NCI-H2171 treated with DMSO at 0.1 percent for 48 hours (cell line): ENCODE measurements at regions not wholly inside any gene's neighbourhood (a gene's known extent, or its start where the extent isn't known, plus 50 kb on each side); places are given as distances from the start of the nearest gene placed in this dataset.
"Not testable (repeated sequence)": the region's sequence is repeated elsewhere in the genome, so short reads cannot be mapped to it uniquely, and the experiment has no call there.

Experiments
- DNase-seq: peaks from one replicate; lab custom pipeline; 2025; lab: John Stamatoyannopoulos, UW

DNA sequence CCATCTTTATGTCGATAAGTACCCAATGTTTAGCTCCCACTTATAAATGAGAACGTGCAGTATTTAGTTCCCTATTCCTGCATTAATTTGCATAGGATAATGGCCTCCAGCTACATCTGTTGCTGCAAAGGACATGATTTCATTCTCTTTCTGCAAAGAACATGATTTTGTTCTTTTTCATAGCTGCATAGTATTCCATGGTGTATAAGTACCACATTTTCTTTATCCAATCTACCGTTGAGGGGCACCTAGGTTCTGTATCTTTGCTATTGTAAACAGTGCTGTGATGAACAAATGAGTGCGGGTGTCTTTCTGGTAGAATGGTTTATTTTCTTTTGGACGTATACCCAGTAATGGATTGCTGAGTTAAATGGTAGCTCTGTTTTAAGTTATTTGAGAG, 63.0 kb downstream of the HLX start:
- no peak for DNase-seq

DNA sequence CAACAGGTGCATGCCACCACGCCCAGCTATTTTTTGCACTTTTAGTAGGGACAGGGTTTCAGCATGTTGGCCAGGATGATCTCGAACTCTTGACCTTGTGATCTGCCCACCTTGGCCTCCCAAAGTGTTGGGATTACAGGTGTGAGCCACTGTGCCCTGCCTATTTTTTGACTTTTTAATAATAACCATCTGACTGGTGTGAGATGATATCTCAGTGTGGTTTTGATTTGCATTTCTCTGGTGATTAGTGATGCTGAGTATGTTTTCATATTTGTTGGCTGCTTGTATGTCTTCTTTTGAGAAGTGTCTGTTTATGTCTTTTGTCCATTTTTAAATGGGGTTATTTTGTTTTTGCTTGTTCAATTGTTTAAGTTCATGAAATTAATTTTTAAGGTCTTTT, 63.7 kb downstream of the HLX start:
- not testable (repeated sequence) for DNase-seq

DNA sequence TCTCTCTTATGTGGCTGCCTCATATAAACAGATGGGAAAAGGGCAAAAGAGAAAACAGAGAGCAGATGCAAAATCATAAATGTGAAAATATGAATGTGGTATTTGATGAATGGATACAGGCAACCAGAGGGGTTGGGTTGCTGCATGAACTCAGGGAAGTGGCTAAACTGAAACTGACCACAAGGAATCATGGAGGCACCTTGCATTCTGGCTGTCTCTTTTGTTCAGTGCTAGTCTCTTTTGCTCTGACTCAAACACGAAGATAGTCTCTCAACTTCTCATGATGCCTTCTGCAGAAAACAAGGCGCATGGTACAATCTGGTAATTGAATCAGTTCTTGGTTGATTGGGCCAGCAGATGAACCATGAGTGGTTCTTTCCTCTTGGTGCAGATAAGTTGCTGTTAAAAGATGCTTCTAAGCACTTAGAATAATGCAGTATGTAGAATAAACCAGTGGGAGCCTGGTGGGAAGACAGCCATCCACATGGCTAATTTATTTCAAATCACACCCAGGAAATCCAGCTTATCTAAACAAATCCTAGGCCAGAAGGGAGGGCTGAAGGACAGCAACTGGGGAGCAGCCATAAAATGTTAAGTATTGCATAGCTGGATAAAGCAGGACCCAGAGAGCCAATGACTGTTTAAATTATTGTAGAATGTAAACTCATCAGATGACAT, 64.2 kb downstream of the HLX start:
- peak; percentile 13 for DNase-seq

DNA sequence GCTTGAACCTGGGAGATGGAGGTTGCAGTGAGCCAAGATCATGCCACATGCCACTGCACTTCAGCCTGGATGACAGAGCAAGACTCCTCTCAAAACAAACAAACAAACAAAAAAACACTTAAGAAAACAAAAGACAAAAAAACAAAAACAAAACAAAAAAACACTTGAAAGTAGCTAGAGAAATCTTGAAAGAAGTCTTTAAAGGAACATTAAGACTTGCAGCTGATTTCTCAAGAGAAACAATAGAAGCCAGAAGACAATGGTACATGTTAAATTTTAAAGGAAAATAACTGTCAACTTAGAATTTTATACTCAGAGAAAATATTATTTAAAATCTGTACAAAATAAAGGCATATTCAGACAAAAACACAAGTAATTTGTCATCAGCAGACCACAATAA, 71.3 kb downstream of the HLX start:
- DNase-seq, result no peak

DNA sequence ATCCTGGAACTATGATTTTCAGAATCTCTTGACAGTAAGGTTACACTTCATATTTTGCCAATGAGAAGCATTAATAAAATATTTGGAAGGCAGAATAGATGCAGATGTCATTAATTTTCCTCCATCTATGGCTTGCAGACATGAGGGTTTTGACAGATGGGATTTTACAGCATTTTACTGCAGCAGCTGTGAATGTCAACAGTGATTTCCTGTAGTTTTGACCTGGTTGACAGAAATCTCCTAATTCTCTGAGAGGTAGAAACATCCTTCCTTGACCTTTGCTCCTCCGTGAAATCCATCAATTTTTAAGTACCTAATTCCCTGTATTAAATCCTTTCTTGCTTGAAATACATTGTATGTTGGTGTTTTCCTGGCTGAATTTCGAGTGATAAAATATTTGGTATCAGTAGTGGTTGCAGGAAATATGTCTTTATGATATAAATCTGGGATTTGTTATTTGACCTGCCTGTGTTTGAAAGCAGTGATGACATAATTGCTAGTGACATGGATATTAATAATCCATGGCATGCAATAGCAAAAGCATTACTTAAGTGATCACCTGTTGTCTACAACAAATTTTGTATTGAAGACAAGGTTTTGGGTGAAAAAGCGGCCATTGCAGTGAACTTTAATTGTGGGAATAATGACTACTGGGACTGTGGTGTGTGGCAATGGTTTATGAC, 73.9 kb downstream of the HLX start:
- peak; percentile 9 for DNase-seq

DNA sequence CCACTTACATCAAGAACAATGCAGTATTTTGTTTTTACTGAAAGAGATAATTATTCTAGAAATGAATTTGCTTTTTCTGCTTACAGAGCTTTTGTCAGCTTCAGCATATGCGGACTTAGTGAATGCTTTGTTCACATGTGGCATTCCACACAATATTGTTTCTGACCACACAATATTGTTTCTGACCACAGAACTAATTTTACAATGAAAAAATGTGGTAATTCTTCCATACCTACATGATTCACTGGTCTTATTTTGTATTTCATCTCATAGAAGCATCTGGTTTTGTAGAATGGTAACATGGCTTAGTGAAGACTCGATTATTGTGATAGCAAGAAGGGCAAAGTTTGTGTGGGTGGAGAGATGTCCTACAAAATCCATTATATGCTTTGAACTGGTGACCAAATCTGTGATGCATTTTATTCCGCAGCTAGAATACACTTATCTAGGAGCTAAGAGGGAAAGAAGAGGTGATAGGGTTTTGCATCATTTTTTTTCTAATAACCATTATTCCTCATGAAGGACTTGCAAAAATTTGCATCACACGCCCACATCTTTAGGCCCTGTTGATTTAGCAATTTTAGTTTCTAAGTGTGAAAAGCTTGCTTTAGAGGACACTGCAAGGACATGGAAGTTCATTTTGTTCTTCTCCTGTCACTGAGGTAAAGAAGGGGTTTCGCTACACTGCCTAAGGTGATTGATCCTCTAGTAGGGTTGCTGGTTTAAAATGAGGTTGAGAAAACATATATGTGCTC, 75.3 kb downstream of the HLX start:
- no peak for DNase-seq

DNA sequence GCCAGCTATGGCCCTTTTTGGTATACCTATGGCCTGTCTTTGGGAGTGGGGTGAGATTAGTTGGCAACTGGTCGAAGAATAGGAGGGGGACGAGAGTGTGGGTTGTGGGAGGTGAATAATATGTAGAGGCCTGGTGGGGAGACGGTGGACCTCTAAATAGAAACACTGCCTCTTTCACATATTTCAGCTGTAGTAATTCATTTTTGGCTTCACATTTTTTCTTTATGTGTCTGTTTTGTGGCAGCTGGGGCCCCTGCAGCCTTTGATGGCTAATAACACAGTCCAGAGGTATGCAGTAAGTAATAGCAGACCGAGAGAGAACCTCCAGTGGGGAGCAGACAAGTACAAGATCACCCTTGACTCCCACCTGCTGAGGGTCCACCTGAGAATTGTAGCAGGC, 75.9 kb downstream of the HLX start:
- no peak for DNase-seq

DNA sequence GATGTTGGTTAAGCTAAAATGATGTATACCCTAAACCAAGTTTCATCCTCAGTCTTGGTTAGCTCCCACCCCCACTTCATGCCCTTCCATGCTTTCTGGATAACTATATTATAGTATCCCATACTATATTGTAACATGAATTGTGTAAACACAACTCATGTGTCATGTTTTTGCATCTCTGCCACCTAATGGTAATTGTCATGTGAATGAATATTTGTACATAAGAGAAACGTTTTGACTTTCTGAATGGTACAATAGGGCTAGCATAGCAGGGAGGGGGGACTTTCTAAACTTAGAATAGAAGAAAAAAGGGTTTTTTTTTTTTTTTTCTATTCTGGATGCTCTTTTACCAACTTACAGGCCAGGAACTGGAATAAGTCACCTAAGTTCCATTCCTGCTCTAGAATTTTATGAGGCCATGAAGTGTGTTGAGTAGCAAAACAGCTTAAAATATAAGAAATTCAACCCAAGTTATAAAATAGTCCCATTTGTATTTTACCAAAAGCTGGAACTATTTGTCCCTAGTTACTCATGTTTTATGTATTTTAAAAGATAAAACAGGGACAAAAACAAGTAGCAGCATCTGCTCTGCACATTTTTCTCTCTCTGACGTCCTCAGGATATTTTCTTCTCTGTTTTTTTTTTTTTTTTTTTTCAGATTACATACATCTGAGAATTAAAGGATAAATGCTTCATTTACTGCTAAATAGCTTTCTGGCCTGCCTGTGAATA, 77.4 kb downstream of the HLX start:
- no peak for DNase-seq

DNA sequence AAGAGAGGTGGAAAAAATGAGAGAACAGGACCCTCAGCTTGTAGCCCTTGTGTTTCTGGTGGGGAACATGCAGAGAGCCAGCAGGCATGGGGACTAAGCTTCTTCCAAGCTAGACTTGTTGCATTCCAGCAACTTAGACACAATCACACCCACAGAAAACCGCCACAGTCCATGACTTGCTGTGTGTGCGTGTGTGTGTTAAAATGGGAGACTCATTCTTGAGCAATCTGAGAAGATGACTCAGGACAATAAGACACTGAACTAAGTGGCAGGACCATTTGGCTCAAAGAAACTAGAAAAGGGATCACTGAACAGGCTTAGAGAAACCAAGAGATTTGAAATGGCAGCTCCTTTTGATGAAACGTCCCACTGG, 78.0 kb downstream of the HLX start:
- no peak for DNase-seq

DNA sequence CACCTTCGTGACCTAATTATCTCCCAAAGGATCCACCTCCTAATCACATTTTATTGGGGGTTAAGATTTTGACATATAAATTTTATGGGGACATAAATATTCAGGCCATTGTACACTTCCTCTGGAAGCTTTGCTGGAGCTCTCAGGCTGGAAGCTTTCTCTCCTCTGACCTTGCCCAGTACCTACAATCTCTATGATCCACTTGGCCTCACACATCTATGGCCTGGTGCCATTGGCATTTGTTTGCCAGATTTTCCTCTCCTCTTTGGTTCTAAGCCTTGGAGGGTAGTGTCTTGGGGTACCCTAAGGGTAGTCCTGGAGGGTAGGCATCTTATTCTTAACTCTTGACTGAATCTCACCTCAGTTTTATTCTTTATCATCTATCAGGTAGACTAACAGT, 79.0 kb downstream of the HLX start:
- no peak for DNase-seq

DNA sequence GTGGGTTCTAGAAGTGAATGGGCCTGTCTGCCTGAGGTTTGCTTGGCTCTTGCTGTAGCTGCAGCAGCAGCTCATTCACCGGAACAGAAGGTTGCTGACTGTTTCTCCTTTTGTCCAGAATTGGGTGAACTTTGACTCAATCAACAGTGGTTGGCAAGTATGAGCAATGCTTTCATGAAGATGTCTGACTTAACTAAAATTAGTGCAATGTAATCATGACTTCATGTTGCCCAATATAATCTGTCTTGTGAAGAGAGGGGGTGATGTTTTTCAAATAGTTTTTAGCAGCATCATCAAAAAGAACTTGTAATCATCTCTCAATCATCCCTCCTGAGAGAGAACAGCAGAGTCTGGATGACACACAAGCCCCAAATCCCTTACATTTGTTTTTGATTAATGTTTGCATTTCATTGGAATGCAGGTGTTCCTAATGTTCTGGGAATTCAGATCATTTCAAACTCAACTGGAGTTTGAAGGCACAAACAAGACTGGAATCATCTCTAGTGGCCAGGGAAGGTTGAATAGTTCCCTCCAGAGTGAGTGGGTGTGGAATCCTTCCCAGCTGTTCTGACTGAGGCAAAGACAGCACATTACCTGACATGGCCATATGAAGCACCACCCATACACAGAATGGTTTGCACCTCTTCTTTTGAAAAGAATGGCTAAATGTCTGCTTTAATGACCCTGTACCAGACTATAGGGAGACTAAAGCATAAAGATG, 82.9 kb downstream of the HLX start:
- no peak for DNase-seq

DNA sequence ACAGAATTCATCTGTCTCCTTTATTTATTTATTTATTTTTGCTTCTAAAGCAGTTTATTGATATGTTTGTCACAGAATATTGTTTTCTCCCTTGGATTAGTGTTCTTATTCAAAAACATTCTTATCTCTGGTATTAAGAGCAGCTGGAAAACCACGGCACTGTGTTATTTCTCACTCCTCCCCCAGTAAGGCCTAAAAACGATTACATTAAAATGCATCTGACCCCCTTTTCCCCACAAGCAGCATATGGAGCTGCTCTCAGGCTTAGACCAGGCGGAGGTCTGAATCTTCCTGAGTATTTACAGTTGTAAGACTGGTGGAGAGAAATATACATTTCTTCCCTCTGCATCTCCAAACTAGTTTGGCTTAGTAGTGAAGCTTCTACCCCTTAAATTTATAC, 86.8 kb downstream of the HLX start:
- DNase-seq, result no peak

DNA sequence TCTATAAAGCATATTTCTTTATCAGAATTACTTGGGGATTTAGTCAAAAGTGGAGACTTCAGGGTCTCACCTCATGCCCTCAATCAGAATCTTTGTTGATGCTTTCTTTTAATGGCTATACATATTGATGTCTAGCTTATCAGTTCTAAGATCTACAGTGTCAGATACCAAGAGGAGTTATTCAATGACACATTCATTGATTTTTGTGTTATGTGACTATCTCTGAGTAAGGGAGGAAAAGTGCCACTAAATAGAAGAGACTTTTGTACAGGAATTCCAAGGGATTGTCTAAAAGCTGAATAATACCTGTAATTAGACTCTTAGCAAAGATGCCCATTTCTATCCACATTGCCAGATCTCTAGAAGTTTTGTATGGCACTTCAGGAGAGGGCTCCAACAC, 87.2 kb downstream of the HLX start:
- DNase-seq, result no peak

DNA sequence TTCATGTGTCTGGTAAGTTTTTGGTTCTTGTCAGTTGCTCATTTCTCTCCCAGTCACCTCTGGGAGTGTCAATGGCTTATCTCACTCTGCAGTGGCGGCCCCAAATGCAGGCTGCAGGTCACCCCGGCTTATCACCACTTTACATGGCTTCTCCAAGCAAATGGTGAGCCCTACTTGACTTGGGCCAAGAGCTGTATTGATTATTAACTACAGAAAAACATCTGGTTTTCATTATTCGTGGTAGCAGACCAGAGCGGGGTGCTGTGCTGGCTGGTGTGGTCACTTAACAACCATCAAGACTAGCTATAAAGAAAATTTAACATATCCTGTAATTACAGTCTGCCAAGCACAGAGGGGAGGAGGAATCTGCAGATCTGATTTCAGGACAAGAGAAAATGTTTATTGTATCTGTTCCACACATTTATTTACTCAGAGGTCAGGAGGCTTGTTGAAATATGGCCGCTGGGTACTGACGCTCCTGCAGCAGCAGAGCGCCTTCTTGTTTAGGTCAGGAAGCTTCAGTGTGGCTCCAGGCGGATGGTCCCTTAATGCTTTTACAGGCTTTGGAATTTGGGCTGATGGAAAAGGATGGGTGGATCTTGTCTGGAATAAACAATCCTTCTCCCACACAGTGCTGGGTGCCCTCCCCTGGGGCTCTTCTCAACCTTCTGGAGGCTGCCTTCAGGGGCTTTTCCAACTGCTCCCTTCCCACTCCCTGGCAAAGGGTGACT, 87.8 kb downstream of the HLX start:
- no peak for DNase-seq

DNA sequence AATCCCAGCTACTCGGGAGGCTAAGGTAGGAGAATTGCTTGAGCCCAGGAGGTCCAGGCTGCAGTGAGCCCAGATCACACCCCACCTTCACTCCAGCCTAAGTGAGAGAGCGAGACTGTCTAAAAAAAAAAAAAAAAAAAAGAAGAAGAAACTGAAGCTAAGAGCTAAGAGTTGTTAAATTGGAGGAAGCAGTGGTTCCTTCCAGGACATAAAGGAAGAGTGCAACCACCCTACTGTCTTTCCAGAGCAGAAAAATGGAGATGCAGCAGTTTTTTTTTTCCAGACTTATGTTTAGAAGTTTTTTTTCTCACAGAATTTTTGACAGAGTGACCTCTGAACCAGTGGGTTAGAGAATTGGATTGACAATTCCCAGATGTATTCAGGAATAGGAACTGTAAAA, 88.7 kb downstream of the HLX start:
- no peak for DNase-seq

DNA sequence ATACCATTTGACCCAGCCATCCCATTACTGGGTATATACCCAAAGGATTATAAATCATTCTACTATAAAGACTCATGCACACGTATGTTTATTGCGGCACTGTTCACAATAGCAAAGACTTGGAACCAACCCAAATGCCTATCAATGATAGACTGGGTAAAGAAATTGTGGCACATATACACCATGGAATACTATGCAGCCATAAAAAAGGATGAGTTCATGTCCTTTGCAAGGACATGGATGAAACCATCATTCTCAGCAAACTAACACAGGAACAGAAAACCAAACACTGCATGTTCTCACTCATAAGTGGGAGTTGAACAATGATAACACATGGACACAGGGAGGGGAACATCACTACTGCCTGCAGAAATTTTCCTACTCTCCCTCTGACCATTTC, 90.0 kb downstream of the HLX start:
- not testable (repeated sequence) for DNase-seq

DNA sequence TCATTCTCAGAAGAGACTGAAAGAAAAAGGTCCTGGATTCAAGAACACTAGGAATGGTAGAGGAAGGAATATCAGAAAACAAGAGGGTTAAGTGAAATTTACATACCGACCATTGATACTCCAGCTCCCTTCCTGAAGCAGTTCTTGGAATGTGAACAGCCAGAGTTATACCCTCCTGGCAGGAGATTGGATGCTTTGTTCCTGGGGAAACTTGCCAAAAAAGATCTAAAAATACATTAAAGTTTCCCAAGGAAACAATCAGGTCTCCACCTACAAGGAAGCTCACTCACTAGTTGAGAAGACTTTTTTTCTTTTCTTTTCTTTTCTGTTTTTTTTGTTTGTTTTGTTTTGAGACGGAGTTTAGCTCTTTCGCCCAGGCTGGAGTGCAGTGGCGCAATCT, 91.1 kb downstream of the HLX start:
- no peak for DNase-seq

DNA sequence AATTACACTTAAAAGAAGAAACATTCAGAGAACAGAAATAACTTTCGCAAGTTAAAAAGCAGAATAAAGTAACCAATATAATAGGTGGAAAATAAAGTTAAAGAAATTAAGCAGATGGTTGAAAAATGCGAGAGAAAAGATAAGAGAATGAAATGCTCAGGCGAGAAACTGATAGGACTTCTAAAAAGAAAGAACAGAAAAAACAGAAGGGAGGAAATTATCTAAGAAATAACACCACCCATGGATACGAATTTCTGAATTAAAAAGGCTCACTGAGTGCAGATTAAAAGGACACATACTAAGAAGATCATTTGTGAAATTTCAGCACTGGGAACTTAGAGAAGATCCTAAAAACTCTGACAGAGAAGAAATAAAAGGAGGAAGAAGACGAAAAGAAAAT, 92.0 kb downstream of the HLX start:
- DNase-seq, result no peak

DNA sequence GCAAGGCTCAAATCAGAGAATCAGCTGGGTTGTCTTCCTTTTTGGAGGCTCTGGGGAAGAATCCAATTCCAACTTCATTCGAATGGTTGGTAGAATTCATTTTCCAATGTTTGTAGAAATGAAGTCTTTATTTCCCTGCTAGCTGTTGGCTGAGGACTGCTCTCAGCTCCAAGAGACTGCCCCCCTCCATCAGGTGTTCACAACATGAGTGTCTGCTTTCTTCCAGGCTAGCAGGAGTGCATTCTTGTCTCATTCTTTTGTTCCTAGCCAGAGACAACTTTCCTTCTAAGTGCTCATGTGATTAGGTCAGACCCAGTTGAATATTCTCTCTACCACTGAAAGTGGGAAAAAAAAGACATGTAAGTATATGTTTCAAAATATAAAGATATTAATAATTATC, 95.2 kb downstream of the HLX start:
- no peak for DNase-seq

DNA sequence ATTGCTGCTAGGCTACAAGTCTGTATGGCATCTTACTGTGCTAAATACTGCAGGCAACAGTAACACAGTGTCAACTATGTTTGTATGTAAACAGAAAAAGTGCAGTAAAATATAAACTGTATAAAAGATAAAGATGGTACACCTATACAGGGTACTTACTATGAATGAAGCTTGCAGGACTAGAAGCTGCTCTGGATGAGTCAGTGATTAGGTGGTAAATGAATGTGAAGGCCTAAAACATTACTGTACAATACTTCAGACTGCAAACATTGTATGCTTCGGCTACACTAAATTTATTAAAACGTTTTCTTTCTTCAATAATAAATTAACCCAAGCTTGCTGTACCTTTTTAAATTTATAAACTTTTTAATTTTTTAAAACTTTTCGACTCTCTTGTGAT, 97.1 kb downstream of the HLX start:
- DNase-seq, result no peak

DNA sequence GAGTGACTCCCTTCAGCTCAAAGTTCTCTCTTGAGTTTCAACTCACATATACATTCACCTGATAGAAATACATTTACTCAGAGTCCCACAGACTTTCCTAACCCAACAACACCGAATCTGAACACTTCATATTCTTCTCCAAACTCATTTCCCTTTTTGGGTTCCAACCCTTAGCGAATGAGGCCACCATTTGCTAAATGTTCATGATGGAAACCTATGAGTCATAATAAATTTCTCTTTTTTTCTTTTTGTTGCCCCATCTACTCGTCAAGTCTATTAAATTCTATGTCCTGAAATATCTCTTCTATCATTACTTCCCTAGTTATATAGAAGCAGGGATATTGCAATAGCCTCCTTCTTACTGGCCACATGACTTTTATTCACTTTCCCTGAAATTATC, 100.1 kb downstream of the HLX start:
- DNase-seq, result no peak
